GM12875 (cell line): ENCODE measurements at regions not wholly inside any gene's neighbourhood (a gene's known extent, or its start where the extent isn't known, plus 50 kb on each side); places are given as distances from the start of the nearest gene placed in this dataset.
A peak's percentile ranks its signal among the peaks of the same experiment; 100 is the strongest.

Experiments used
- H3K4me3 ChIP-seq: one replicate; pipeline ENCODE4 v1.5.1; 2011; ENCODE audit warnings: low read depth, low read length, control low read depth
- TF ChIP-seq, protein P1 (sequence below): IDR thresholded peaks from 2 replicates; pipeline ENCODE4 v1.5.1; 2011; ENCODE audit warnings: low read depth, mild to moderate bottlenecking, control low read depth, inconsistent platforms, low read length, moderate library complexity, borderline replicate concordance; ENCODE audit not compliant: insufficient read depth

DNA sequence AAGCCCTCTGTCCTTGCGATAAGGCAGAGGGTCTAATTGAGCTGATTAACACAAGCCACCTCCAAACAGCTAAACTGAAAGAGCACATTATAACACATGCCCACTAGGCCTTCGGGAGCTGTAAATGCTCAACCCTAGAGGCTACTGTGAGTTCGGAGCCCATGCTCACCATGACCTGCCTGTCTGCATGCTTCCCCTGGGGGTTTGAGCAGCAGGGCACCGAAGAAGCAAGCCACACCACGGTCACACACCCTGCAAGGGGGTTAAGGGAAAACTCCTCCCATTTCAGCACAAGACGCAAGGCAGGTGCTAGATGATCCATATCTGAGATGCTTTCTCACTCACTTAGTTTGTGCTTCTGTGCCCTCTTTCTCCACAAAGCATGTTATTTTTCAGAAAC is 435.9 kb upstream of the CADM2 start:
- no peak overlapping the region for H3K4me3 ChIP-seq
- TF ChIP-seq, protein P1, sequence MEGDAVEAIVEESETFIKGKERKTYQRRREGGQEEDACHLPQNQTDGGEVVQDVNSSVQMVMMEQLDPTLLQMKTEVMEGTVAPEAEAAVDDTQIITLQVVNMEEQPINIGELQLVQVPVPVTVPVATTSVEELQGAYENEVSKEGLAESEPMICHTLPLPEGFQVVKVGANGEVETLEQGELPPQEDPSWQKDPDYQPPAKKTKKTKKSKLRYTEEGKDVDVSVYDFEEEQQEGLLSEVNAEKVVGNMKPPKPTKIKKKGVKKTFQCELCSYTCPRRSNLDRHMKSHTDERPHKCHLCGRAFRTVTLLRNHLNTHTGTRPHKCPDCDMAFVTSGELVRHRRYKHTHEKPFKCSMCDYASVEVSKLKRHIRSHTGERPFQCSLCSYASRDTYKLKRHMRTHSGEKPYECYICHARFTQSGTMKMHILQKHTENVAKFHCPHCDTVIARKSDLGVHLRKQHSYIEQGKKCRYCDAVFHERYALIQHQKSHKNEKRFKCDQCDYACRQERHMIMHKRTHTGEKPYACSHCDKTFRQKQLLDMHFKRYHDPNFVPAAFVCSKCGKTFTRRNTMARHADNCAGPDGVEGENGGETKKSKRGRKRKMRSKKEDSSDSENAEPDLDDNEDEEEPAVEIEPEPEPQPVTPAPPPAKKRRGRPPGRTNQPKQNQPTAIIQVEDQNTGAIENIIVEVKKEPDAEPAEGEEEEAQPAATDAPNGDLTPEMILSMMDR = no peak

DNA sequence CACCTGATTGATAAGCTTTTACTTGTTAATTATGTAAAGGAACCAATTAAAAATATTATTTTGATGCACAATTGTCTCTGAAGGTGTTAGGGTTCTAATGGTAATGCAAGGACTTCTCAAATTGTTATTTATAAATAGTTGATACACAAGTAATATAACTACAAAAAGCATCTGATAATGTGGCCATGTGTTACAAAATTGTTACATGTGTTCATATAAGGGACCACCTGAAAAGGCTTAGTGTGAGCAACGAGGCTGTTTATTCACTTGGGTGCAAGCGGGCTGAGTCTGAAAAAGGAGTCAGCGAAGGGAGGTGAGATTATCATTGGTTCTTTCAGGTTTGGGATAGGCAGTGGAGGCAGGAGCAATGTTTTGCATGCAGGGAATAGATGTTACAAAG is 421.9 kb upstream of the CADM2 start:
- no peak overlapping the region for H3K4me3 ChIP-seq
- TF ChIP-seq, protein P1 = no peak

DNA sequence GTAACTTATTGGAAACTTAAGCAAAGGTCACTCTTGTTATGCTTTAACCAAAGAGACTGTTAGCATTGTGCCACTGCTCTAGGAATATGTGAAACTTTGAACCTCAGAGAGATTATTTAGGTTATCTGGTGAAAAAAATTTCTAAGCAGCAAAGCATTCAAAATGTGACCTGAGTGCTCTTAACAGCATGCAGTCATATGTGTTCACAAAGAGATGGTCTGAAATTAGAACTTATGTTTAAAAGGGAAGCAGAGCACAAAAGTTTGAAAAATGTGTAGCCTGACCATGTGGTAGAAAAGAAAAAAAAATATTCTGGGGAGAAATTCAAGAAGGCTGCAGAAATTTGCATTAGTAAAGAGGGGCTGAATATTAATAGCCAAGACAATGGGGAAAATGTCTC is 420.2 kb upstream of the CADM2 start:
- TF ChIP-seq, protein P1 = no peak

DNA sequence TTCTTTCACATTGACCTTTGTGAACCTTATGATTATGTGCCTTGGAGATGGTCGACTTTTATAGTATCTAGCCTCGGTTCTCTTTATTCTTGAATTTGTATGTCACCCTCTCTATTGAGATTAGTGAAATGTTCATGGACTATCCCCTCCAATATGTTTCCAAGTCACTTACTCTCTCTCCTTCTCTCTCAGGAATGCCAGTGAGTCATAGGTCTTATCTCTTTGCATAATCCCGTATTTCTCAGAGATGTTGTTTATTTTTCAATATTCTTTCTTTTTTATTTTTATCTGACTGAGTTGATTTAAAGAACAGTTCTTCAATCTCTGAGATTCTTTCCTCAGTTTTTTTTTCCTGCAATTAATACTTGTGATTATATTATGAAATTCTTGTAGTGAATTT is 411.6 kb upstream of the CADM2 start:
- no peak overlapping the region for H3K4me3 ChIP-seq
- TF ChIP-seq, protein P1 = no peak

More for the DNA sequence above, 420.2 kb upstream of the CADM2 start:
- no peak overlapping the region for H3K4me3 ChIP-seq

DNA sequence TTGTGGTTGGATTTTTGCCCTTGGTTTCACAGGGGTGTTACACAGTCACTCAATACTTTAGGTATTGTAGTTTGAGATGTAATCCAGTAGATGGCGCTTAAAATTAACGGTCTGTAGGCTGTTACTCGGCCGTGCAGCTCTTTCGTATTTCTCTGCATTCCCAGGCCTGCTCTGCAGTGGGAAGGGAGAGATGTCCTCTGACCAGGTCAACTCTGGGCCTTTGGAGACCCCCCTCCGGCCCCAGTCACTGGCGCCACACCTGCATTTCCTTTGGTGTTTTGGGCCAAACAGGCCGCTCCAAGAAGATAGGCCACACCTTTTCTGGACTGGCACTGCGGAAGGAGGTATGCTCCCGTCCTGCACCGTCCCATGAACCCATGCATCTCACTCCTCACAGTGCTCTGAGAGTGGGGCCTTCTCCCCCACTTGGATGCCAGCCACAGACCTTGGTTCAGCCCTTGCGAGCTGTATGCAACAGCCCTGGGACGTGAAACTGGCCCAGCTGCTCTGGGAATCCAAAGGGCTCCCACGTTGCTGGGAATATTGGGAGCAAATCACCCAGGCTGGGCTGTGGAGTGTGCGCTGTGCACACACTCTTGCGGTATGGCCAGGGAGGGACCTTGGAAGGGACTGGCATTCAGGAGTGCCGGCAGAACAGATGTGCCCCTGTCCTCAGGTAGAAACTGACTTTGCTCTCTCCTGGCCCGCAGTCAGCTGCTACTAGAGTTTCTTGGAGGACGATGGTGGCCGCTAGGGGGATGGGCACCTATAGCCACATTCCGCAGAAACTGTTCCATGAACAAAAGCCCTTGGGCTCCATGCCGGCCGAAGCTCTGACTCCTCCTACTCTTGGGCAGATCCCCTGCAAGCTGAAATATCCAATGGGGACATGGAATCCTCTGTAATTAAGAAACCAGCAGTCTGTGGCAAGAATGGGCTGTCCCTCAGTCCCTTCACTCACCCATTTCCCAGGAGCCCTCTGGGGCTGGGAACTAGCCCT is 410.5 kb upstream of the CADM2 start:
- TF ChIP-seq, protein P1 = peak; percentile 43; the same call in 1 of the 2 replicates
- no peak overlapping the region for H3K4me3 ChIP-seq

DNA sequence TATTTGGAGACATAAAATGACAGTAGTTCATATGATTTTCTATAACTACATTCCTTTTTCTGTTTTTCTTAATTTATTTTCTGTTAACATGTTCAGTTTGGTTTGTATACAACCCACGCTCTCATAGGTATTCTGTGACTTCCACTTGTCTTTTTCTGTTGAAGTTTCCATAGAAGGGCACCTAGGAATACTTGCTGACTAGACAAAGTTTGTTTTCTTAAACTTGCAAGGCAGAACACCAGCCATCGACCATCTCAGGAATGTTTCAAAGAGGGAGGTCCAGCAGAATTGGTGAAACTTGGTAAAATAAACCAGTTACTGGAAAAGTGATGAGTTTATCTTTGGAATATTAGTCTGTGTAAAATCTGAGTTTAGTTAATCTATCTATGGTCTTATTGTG is 403.2 kb upstream of the CADM2 start:
- no peak overlapping the region for H3K4me3 ChIP-seq
- TF ChIP-seq, protein P1 = no peak

DNA sequence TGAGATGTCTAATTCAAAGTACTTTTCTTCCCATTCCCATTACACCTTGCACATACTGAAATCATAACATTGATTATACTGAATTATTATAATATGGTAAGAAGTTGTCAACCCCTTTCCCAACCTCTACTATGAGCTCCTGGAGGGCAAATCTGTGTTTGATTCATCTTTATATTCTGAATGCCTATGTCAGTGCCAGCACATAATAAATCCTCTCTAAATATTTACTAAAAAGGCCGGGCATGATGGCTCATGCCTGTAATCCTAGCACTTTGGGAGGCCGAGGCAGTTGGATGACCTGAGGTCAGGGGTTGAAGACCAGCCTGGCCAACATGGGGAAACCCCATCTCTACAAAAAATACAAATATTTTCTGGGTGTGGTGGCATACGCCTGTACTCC is 392.5 kb upstream of the CADM2 start:
- TF ChIP-seq, protein P1 = no peak
- H3K4me3 ChIP-seq = no peak overlapping the region
